Cardiac muscle cell (in vitro differentiated cells and primary cell): ENCODE measurements at regions not wholly inside any gene's neighbourhood (a gene's known extent, or its start where the extent isn't known, plus 50 kb on each side); places are given as distances from the start of the nearest gene placed in this dataset.

ENCODE experiments used
- DNase-seq, 2 donors: peaks; one replicate each; pipeline versions ENCODE4 v3.0.0 to v3.0.0-alpha.2; 2010 to 2017; ENCODE audit warnings: low read depth in 1 of 2, low spot score in 1 of 2
- H3K27ac ChIP-seq: fragments of 200-600 bp; sonication (generic); 2 replicates; pipeline ENCODE4 v1.5.1; 2016
- H3K27me3 ChIP-seq: fragments of 200-600 bp; sonication (generic); 2 replicates; pipeline ENCODE4 v1.6.0; 2016; ENCODE audit warnings: control low read depth
- H3K36me3 ChIP-seq: fragments of 200-600 bp; sonication (generic); 2 replicates; pipeline ENCODE4 v1.5.1; 2016; ENCODE audit warnings: control low read depth
- H3K4me1 ChIP-seq: fragments of 200-600 bp; sonication (generic); 2 replicates; pipeline ENCODE4 v1.8.1; 2017; ENCODE audit warnings: low read depth, mild to moderate bottlenecking, mixed run types
- H3K4me3 ChIP-seq: fragments of 200-600 bp; sonication (generic); 2 replicates; pipeline ENCODE4 v1.5.1; 2016; ENCODE audit warnings: mild to moderate bottlenecking
- H3K9me3 ChIP-seq: fragments of 200-600 bp; sonication (generic); 2 replicates; pipeline ENCODE4 v1.5.1; 2017; ENCODE audit warnings: low read depth, mild to moderate bottlenecking, control low read depth
- TF ChIP-seq, protein P1 (sequence below): IDR thresholded peaks from 2 replicates; pipeline ENCODE4 v1.5.1; 2012; ENCODE audit warnings: low read depth, mild to moderate bottlenecking, low read length

- Histone ChIP-seq H3K4me1 (peaks cover 9% of the 10 kb centered on the region), H3K4me3 (no peak overlapping the region), H3K27me3 (no peaks in the 10 kb centered on the region), H3K27ac (peak overlapping the region; percentile 0), H3K9me3 (no peaks in the 10 kb centered on the region), H3K36me3 (no peaks in the 10 kb centered on the region)
- TF ChIP-seq, protein P1, sequence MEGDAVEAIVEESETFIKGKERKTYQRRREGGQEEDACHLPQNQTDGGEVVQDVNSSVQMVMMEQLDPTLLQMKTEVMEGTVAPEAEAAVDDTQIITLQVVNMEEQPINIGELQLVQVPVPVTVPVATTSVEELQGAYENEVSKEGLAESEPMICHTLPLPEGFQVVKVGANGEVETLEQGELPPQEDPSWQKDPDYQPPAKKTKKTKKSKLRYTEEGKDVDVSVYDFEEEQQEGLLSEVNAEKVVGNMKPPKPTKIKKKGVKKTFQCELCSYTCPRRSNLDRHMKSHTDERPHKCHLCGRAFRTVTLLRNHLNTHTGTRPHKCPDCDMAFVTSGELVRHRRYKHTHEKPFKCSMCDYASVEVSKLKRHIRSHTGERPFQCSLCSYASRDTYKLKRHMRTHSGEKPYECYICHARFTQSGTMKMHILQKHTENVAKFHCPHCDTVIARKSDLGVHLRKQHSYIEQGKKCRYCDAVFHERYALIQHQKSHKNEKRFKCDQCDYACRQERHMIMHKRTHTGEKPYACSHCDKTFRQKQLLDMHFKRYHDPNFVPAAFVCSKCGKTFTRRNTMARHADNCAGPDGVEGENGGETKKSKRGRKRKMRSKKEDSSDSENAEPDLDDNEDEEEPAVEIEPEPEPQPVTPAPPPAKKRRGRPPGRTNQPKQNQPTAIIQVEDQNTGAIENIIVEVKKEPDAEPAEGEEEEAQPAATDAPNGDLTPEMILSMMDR, result no peak
- no peak for DNase-seq
These were observed 243.9 kb upstream of the MYOCD start for GRCh38 chr17:12421646-12422306.

DNA sequence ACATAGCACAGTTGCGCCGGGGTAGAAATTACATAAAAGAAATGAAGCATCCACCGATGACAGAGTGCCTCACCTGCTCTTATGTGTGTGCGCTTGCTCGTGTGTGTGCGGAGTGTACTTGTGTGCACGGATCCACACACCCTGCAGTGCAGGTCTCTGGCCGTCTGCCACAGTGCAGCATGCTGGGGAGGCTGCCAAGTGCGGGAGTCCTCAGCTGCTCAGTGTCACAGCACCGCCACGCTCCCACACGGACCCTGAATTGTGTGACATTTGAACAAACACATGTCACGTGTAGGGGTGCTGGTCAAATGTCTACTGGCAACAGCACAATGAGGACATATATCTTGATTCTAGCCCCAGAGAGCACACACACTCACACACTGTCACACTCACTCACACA is 243.0 kb upstream of the MYOCD start:
- Histone ChIP-seq H3K4me1 (peaks cover 9% of the 10 kb centered on the region), H3K27me3 (no peaks in the 10 kb centered on the region), H3K36me3 (no peaks in the 10 kb centered on the region), H3K27ac (no peak overlapping the region), H3K9me3 (no peaks in the 10 kb centered on the region), H3K4me3 (no peak overlapping the region)
- no peak for DNase-seq
- TF ChIP-seq, protein P1, result no peak

- DNase-seq, result no peak
- H3K36me3 ChIP-seq, result no peaks in the 10 kb centered on the region
- TF ChIP-seq, protein P1, result no peak
These were observed 242.4 kb upstream of the MYOCD start for GRCh38 chr17:12423337-12423736.

DNA sequence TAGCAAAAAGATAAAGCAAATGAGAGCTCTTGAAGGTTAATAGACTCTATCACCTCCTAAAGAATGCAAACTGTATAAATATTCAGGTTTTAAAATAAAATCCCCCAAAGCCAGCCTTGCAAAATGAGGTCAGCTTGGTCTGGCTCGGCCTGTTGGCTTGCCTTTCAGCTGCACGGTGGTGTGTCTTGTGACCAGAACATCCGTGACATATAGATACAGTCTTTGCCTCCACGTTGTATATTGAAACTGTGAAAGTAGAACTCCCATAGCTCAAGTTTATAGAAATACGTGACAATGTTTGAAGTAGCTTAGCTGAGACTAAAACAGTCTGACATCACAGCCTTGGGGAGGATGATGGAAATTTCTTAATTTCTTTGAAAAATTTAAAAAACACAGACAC is 236.6 kb upstream of the MYOCD start:
- Histone ChIP-seq H3K27ac (no peak overlapping the region), H3K36me3 (no peaks in the 10 kb centered on the region), H3K4me1 (no peaks in the 10 kb centered on the region), H3K4me3 (no peak overlapping the region), H3K9me3 (no peaks in the 10 kb centered on the region), H3K27me3 (no peaks in the 10 kb centered on the region)
- no peak for DNase-seq
- TF ChIP-seq, protein P1, result no peak

More at GRCh38 chr17:12423337-12423736, 242.4 kb upstream of the MYOCD start:
- no peaks in the 10 kb centered on the region for H3K27me3 ChIP-seq
- no peak overlapping the region for H3K4me3 ChIP-seq
- H3K9me3 ChIP-seq, result no peaks in the 10 kb centered on the region
- H3K4me1 ChIP-seq, result peaks cover 4% of the 10 kb centered on the region
- H3K27ac ChIP-seq, result no peak overlapping the region

DNA sequence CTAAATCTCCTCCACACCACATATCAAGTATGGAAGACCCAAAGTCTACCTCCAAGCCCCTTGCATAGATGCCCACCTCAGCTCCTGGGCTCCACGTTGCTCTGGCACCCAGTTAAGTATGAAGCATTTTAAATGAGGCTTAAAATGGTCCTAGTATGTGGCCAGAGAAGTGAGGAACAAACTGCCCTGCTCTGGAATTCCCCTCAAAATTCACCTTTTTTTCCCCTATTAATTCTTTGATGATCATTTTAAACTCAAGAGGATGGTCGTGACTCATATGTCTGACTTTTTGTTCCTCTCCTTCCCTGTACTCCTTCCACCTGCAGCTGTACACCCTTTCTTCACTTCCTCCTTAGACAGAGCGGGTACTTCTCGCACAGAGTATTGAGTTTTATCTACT is 234.5 kb upstream of the MYOCD start:
- Histone ChIP-seq H3K9me3 (no peaks in the 10 kb centered on the region), H3K4me3 (no peak overlapping the region), H3K27ac (no peak overlapping the region), H3K36me3 (no peaks in the 10 kb centered on the region), H3K27me3 (no peaks in the 10 kb centered on the region), H3K4me1 (no peaks in the 10 kb centered on the region)
- DNase-seq, result no peak
- TF ChIP-seq, protein P1, result no peak
